ENCODE measurements at regions not wholly inside any gene's neighbourhood (a gene's known extent, or its start where the extent isn't known, plus 50 kb on each side); places are given as distances from the start of the nearest gene placed in this dataset.

DNA sequence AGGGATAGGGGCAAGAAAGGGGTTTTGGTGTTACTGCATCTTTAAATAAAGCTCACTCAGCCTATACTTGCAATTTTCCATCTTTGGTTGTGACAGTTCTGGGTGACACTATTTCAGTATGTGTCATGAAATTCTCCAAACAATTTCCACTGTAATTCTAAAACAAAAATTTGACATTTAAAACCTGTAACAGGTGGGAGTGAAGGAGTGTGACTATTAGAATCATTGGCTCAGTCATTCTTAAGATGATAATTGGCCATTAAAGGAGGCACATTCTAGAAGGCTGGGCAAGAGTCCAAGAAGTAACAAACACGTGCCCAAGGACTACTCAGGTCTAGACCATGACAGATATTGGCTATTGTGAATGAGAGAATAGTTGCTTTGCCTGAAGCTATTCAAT is 153.3 kb upstream of the ARG1 start:
- H3K9me3 Mint-ChIP-seq, result no peaks in the 10 kb centered on the region
- no peak overlapping the region for H3K27ac Mint-ChIP-seq
- no peaks in the 10 kb centered on the region for H3K27me3 Mint-ChIP-seq (ENCODE audit: low read depth)
- H3K4me3 Mint-ChIP-seq, result no peak overlapping the region
- H3K36me3 Mint-ChIP-seq (ENCODE audit: low read depth), result no peaks in the 10 kb centered on the region
- peaks cover 9% of the 10 kb centered on the region for H3K4me1 Mint-ChIP-seq
- TF ChIP-seq, protein P1, sequence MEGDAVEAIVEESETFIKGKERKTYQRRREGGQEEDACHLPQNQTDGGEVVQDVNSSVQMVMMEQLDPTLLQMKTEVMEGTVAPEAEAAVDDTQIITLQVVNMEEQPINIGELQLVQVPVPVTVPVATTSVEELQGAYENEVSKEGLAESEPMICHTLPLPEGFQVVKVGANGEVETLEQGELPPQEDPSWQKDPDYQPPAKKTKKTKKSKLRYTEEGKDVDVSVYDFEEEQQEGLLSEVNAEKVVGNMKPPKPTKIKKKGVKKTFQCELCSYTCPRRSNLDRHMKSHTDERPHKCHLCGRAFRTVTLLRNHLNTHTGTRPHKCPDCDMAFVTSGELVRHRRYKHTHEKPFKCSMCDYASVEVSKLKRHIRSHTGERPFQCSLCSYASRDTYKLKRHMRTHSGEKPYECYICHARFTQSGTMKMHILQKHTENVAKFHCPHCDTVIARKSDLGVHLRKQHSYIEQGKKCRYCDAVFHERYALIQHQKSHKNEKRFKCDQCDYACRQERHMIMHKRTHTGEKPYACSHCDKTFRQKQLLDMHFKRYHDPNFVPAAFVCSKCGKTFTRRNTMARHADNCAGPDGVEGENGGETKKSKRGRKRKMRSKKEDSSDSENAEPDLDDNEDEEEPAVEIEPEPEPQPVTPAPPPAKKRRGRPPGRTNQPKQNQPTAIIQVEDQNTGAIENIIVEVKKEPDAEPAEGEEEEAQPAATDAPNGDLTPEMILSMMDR (IDR thresholded peaks at IDR 0.05; ENCODE audit: unreplicated experiment in 3 of 3), result no peak

DNA sequence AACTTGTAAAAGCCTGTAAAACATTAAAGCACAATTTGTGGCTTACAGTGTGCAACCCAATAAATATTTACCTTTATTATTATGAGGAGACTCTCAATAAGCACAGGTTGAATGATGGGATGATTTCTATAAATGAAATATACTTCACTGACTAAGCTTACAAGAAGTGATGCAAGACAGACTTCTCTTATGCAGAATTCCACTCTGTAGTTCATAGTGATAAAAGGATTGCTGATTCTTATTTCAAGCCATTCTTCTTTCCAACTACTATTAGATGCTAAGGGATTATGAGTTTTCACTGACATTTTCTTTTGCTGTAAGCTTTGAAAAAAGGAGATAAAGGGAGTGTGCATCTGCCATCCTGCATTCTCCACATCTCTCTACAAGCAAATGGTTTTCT is 149.0 kb upstream of the ARG1 start:
- Mint-ChIP-seq H3K4me3 (no peak overlapping the region), H3K36me3 (ENCODE audit: low read depth) (no peaks in the 10 kb centered on the region), H3K9me3 (no peaks in the 10 kb centered on the region), H3K27me3 (ENCODE audit: low read depth) (no peaks in the 10 kb centered on the region), H3K27ac (no peak overlapping the region), H3K4me1 (no peaks in the 10 kb centered on the region)
- TF ChIP-seq, protein P1 (IDR thresholded peaks at IDR 0.05; ENCODE audit: unreplicated experiment in 3 of 3), result no peak

DNA sequence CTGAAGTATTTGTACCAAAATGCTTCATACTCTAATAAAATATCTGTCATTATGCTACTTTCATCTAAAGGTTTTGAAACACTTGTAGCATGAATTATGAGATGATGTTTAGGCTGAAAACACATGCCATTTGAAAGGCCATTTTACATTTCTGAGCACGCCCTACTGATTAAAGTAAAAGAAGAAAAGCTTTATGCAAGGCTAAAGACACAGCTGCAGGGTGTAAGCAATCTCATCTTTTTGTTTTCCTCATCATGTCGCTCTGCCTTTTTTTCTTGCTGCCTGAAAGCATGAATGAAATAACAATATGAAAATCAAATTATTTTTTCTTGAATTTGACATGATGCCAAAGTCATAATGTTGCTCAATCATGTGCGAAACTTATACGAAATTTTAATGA is 148.6 kb upstream of the ARG1 start:
- no peaks in the 10 kb centered on the region for H3K4me1 Mint-ChIP-seq
- no peak overlapping the region for H3K27ac Mint-ChIP-seq
- TF ChIP-seq, protein P1 (IDR thresholded peaks at IDR 0.05; ENCODE audit: unreplicated experiment in 3 of 3), result no peak
- no peaks in the 10 kb centered on the region for H3K27me3 Mint-ChIP-seq (ENCODE audit: low read depth)
- H3K36me3 Mint-ChIP-seq (ENCODE audit: low read depth), result no peaks in the 10 kb centered on the region
- no peaks in the 10 kb centered on the region for H3K9me3 Mint-ChIP-seq
- no peak overlapping the region for H3K4me3 Mint-ChIP-seq

DNA sequence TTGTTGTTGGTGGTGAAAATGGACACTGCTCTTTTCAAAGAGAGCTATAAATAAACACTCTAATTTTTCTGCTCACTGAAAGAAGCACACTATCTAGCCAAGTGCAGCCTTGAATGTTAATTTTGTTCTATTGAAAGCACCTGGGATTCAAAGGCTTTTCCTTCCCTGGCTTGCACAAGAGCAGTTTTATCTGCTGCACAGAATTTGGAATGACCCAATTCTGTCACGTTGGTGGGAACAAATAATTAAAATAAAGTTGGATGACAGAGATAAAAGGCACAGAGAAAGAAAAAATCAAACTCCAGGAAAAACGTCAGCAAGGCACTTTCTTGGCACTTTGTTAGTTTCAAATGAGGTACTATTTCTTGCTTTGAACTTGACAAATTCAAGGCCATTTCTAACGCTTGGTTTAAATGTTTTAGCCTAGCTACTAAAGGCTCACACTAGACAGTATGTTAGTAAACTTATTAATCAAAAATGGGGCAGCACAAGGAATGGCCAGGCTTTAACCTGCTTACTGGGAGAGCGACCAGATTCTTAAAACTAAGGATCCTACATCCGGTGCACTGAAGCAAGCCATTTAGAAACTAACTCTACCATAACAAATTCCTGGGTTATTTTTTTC is 145.5 kb upstream of the ARG1 start:
- no peak overlapping the region for H3K27ac Mint-ChIP-seq
- H3K36me3 Mint-ChIP-seq (ENCODE audit: low read depth), result no peaks in the 10 kb centered on the region
- no peaks in the 10 kb centered on the region for H3K4me1 Mint-ChIP-seq
- TF ChIP-seq, protein P1 (IDR thresholded peaks at IDR 0.05; ENCODE audit: unreplicated experiment in 3 of 3), result no peak
- no peaks in the 10 kb centered on the region for H3K9me3 Mint-ChIP-seq
- no peaks in the 10 kb centered on the region for H3K27me3 Mint-ChIP-seq (ENCODE audit: low read depth)
- H3K4me3 Mint-ChIP-seq, result no peak overlapping the region

DNA sequence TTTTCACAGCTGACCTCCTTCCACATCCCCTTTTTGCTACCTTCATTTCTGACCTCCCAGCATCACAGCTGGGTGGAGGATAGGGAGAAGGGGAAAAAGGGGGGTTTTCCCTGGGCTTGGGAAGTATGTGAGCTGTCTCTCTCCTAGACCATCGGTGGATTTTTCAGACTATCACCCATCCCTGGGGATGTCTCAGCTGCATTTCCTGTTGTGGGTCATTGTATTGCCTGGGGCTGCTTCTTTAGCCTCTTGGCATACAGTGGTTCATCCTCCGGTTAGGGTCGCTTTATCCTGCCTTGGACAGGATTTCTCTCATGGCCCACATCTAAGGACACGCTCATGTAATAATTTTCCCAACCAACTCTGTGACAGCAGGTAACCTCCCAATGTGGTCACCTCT is 142.5 kb upstream of the ARG1 start:
- Mint-ChIP-seq H3K27me3 (ENCODE audit: low read depth) (peaks cover 6% of the 10 kb centered on the region), H3K36me3 (ENCODE audit: low read depth) (no peaks in the 10 kb centered on the region), H3K4me1 (no peaks in the 10 kb centered on the region), H3K9me3 (peaks cover 8% of the 10 kb centered on the region), H3K4me3 (no peak overlapping the region), H3K27ac (no peak overlapping the region)
- TF ChIP-seq, protein P1 (IDR thresholded peaks at IDR 0.05; ENCODE audit: unreplicated experiment in 3 of 3), result no peak

DNA sequence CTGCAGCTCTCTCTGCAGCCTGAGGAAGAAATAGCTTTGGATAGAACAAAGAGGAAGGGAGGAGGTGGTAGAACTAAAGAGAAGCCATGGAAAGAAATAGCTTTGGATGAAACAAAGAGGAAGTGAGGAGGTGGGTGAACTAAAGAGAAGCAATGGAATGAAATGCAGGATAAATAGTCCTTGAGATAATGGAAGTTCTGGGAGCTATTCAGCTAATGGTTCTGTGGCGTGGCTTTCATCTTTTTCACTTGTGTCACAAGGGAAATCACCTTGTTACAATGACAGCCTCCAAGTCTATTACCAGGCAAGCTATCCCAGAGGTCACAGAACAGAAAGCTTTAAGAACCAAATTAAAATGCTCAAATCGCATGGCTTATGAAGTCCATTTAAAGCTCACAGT is 141.3 kb upstream of the ARG1 start:
- no peak overlapping the region for H3K4me3 Mint-ChIP-seq
- peaks cover 6% of the 10 kb centered on the region for H3K27me3 Mint-ChIP-seq (ENCODE audit: low read depth)
- H3K36me3 Mint-ChIP-seq (ENCODE audit: low read depth), result no peaks in the 10 kb centered on the region
- TF ChIP-seq, protein P1 (IDR thresholded peaks at IDR 0.05; ENCODE audit: unreplicated experiment in 3 of 3), result no peak
- no peaks in the 10 kb centered on the region for H3K4me1 Mint-ChIP-seq
- no peak overlapping the region for H3K27ac Mint-ChIP-seq
- peaks cover 17% of the 10 kb centered on the region for H3K9me3 Mint-ChIP-seq
